GM18507 (cell line): ENCODE measurements at regions not wholly inside any gene's neighbourhood (a gene's known extent, or its start where the extent isn't known, plus 50 kb on each side); places are given as distances from the start of the nearest gene placed in this dataset.

Experiments
- DNase-seq: peaks from one replicate; pipeline ENCODE4 v3.0.0; 2011; ENCODE audit warnings: low read depth; ENCODE audit not compliant: insufficient read length; ENCODE audit errors: extremely low spot score
- FAIRE-seq: peaks from 2 replicates; lab custom pipeline; 2011; peaks lifted over from hg19 to GRCh38; lab: Jason Lieb, UNC

DNA sequence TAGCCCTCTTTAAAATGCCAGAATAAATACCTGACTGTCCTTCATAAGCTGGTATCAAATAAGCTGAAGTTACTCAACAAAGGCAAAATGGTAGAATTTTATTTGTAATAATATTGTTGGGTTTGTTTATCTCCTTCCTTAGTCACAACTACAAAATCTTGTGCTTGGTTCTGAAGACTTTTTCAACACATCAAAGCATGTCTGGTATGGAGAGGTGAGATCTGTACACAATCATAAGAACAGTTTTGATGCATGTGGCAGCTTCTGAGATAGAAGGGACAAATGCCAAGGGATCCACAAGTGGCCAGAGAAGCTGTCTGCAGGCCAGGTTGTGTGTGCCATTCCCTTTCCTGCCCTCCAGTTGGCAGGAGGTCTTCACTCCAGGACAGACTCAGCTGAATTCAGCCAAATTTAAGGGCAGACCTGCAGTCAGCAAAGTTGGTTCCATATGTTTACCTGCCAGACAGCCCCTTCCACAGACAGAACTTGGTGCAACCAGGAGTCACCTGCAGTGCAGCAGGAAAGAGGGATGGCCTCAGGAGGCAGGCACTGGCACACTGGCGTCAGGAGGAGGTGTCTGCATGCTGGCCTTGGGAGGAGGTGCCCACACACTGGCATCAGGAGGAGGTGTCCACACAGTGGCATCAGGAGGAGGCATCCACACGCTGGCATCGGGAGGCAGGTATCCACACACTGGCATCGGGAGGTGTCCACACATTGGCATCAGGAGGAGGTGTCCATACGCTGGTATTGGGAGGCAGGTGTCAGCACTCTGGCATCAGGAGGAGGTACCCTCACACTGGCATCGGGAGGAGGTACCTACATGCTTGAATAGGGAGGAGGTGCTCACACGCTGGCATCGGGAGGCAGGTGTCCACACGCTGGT, 93.1 kb upstream of the IKZF1 start:
- no peak for DNase-seq
- FAIRE-seq, result no peak

DNA sequence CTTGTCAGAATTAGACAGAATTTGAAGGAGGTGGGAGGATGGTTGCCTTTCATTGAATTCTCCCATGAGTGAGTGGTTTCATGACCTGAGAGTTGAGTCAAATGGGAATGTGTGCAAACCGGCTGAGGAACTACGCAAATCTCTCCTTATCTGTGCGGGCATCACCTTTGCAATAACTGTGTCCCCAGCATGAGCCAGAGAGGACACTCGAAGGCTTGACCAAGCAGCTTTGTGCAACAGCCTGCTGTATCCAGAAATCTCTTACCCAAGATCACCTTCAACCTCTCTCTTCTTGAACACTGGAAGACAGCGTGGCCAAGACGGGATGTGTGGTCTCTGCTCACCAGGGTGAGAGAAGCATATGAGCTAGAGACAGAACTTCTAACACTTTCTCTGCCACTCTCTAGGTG, 93.8 kb upstream of the IKZF1 start:
- no peak for DNase-seq
- FAIRE-seq, result no peak

DNA sequence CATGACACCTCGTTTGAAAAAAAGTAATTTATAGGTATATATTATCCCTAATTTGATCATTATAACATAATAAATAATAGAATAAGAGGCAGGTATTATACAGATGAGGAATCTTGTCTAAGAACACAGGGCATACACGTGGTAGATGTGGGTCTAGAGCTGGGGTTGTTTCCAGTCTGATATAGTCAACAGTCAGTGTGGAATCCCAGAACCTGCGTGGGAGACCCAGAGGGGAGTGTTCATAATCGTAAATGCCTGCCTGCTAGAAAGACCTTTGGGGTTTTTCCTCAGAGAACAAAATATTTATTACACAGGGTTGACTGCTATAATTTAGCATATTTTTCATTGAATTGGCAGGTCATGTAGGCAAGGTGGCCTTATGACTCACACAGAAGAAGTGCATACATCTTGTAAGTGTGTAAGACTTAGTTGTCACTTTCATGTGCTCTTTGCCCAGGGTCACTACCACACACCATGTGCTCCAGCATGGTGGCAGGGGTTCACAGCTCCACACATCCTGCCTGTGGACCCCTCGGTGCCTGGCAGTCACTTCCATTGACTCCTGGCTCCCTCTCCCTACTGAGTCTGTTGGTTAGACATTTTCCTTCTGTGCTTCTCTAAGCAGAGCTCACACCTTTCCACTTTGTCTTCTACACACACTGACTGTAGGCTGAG, 94.9 kb upstream of the IKZF1 start:
- FAIRE-seq (no peak), DNase-seq (no peak)

DNA sequence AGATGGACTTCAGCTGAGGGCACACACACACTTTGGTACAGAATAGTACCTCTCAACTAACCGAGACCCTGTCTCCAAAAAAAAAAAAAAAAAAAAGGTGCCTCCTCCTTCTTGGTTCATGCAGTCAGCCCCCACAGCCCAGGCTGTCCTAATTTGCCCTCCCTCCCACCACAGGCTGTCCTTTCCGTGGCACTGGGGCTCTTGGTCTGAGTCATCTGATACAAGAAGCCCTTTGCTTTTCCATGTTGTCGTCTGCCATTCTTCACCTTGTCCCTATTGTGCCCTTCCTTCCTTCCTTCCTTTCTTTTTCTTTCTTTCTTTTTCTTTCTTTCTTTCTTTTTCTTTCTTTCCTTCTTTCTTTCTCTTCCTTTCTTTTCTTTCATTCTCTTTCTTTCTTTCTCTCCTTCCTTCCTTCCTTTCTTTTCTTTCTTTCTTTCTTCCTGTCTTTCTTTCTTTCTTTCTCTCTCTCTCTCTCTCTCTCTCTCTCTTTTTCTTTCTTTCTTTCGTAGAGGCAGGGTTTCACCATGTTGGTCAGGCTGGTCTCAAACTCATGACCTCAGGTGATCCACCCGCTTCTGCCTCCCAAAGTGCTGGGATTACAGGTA, 96.0 kb upstream of the IKZF1 start:
- no peak for DNase-seq
- no peak for FAIRE-seq

DNA sequence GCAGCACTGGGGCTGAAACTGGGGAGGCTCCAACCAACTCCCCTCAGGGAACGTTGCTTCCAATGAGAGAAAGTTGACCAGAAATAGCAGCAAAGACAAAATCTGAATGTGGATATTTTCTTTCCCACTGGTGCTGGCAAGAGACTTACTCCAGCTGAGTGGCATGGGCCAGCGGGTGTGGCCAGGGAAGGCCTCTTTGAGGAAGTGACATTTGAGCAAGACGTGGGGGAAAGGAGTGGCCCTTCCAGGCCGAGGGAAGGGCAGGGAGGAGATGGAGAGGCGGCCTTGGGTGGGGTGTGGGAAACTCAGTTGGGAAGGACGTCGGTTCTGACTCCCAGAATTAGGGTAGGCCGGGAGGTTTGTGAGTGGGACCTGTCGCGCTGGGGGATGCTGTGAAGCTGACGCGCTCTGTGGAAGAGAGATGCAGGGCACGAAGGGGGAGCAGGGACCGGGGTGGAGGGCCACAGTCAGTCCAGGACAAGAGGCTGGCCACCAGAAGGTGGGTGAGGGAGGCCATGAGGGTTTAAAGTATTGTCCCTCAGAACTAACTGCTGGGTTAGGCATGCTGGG, 96.7 kb upstream of the IKZF1 start:
- FAIRE-seq, result no peak
- no peak for DNase-seq

DNA sequence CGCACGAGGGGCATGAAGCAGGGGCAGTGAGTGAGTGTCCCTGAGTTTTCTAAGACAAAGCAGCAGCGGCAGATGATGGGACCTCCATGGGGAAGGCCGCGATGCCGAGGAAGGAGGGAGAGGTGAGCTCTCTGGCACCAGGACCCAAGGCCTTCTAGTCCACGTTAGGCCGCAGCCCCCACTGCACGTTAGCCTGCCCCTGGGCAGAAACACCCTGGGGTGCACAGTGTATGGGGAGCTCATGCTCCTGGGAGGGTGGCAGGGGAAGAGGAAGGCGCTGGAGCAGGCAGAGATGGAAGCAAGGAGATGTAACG, 97.3 kb upstream of the IKZF1 start:
- DNase-seq (no peak), FAIRE-seq (no peak)

DNA sequence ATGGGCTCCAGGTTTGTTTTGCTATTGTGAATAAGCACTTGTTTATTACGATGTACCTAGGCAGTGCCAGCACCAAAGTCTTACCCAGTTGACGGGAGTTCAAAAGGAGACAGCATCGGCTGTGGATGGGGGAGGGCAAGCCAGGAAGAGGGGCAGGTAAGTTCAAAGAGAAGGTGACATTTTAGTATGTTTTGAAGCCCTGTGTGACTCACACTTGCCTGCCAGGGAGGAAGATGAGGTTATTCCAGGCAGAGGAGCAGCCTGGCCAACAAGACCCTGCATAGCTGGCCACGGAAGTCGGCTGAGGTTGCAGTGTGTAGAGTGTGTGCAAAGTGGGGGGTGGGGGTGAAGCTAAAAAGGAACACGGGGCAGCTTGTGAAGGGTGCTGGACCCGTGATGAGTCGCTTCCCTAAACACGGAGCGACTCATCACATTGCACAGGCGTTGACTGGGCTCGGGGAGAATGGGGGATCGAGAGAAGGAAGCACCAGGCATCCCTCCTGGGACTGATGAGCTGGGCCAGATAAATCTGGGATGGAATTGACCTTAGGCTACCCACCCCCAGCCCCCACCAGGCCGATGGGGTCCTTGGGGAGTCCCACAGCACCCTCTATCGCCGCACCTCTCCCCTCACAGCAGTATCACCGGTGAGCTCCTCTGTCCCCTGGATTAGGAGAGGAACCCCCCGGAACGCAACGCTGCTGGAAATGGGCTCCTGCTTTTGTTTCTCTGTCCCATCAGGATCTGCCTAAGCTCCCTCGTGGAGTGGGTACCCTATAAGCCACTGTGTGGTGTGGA, 97.9 kb upstream of the IKZF1 start:
- DNase-seq (no peak), FAIRE-seq (no peak)

DNA sequence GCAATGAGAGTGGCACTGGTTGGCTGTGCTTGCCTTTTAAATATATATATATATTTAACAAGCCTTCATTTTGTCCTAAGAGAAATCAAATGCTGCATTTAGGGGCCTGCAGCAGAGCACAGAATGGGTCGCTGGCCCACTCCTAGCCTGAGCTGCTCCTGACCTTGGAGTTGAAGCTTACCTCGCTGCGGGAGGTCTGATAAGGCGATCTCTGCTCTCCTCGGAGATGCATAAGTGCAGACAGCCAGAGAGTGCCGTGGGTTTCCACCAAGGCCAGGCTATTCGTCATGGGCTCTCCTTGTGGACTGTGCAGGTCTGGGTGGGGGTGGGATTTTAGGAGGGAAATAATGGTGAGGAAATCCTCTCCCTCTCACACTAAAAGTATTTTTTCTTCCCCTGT, 99.5 kb upstream of the IKZF1 start:
- DNase-seq, result no peak
- no peak for FAIRE-seq

DNA sequence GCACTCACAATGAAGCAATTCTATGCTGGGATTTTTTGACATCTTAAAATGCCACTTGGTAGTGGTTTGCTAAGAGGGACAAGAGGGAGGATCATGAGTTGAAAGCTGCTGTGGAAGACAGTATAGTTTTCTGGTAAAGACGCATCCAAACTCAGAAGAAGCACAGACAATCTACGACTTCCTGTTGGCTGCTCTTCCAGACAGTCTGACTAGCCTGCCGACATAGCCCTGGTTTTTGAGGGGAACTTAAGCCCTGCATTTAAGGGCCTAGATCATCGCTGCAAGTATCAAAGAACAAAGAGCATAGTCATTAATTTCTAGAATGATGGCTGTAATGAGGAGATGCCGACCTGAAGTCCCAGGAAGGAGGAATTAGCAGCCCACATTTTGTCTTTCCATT, 99.9 kb upstream of the IKZF1 start:
- no peak for FAIRE-seq
- no peak for DNase-seq

DNA sequence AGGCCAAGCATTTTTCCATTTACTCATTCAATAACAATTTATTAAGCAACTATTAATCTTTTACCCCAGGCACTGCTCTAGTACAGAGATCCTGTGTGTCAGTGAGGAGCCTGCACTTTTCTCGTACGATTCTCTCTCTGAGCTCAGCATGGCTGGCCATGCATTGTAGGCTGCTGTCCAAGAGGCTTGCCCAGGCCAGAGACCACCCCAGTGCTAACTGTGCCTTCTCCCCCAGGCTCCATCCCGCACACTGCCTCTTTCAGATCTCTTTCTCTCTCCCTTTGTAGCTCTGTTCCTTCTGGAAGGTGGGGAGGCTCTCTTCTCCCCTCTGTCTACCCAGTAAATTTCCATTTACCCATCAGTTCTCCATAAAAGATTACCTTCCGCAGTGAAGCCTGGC, 101.0 kb upstream of the IKZF1 start:
- no peak for FAIRE-seq
- DNase-seq, result no peak

DNA sequence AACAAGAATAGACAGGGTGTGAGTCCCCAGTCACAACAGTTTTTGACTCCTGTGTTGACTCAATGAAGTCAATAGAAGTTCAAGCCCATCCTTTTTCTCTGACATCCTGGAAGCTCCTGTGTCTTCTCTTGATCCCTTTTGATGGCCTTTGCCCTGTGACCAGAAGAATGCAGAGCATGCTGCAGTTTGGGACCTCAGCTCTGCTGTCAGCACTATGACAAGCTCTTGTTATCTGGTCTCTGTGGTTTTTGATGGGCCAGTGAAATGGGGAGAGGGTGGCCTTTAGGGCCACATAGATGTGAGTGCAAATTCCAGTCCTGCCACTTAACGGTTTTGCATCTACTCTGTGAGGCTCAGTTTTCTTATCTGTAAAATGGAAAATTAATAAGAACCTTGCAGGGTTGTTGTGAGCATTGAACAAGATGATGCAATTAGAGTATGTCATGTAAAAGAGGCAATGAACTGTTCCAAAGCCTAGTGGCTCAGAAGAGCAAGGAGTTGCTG, 102.4 kb upstream of the IKZF1 start:
- DNase-seq, result no peak
- no peak for FAIRE-seq

DNA sequence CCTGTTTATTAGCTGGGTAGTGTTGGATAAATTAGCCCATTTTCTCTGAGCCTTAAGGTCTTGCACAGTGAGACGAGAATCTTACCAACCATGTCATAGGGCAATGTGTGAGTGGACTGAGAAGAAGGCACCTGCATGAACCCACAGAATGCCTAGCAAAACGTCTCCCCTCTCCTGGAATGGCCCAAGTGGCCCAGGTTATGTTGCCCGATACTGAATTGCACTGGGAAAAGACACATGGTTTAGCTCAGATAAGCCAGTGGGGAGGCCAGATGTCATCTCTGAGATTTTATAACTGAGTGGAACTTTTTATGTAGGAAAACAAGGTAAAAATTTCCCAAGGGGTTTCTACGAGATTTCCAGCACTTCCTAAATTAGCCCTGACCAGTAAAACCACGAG, 104.7 kb upstream of the IKZF1 start:
- FAIRE-seq (no peak), DNase-seq (no peak)

DNA sequence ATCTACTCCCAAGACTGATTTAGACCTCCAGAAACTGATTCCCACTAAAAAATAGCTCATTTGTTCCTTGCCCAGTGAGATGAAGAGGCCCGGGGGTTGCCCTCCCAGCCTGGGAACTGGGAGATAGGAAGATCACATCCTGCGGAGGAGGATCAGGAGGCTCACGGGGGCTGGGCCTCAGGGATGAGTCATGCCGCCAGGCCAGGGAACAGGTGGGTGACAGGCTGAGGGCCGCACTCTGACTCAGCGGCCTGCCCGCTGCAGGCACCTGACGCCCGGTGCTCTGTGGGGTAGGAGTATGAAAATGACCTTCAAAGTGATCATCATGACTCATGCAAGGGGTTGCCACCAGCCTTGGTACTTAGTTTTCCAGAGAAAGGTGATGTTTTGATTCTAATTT, 104.5 kb upstream of the ZPBP start:
- FAIRE-seq (no peak), DNase-seq (no peak)

DNA sequence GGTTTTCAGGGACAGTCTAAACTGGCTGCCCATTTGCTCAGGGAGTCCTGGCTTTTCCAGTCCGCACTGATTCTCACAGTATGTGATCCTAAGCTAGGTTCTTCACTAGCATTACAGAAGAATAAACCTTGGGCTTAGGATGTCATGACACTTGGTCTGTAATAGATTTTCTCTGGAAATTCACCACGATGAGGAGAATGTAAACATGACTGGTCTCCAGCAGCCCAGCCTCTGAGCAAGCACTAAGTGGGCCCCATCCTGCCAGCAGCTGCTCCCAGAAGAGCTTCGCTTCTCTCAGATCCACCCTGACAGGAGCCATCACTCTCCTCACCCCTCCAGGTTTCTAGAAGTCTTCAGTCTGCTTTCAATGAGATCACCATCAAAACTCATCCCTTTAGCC, 103.7 kb upstream of the ZPBP start:
- no peak for FAIRE-seq
- no peak for DNase-seq

DNA sequence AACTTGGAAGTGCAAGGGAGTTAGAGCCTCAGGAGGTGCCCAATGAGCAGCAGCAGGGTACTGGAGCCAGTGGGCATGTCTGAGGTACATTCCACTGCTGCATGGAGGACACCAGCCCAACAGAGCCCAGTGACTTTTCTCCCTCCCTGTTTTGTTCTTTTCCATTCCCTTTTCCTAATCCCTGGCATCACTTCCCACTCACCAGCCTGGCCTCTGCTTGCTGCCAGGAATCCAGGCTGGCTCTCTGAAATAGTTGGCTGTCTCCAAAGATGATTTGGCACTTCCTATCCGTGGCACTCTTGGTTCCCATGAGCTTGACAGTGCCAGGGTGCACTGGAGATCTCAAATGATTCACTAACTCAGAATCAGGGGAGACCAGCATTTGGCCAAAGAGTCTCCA, 97.7 kb upstream of the ZPBP start:
- FAIRE-seq, result no peak
- no peak for DNase-seq

DNA sequence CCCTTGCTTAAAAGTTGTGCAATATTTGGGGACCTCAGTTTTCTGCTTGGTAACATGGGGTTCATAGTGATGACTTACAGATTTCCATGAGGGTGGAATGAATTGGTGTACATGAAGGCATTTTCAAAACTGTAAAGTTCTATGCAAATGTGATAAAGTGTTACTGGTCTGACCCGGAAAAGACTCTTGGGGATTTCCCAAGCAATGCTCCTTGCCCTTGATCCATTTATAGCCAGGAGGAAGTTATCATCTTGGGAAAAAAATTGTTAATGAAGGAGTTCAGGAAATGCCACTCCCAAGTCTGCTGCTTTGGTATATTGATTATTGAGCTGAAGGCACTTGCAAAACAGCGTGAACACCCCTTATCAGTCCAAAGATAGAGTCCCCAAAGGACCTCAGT, 96.3 kb upstream of the ZPBP start:
- FAIRE-seq (no peak), DNase-seq (no peak)

DNA sequence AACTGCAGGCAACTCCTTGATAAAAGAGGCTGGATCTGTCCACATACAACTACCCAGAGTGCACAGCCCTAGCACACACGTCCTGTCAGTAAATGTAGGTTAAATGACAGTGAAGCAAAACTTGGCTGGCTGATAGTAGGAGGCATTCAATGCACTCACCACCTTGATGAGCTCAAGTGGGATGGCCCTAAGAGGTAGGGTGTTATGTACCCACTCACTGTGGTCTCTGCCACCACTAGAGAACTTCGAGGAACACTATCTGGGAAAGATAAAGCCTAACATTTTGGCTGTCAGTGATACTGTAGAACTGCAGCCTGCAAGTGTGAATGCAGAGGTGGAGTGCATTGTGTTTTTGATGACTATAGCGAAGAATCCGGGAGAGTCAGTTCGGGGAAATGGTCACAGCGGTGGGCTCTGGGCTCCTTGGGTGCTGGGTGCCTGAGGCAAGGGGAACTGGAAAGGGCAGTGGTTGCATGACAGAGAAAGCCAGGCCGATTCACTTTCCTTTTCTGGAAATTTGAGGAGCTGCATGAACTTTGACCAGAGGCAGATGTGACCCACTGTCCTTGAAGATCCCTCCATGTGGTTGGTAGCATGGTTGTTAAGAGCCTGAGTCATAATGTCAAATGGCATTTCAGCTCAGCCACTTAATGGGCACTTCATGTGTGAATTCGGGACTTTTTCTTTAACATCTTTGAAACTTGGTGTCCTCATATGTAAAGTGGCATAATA, 93.1 kb upstream of the ZPBP start:
- FAIRE-seq, result no peak
- no peak for DNase-seq

DNA sequence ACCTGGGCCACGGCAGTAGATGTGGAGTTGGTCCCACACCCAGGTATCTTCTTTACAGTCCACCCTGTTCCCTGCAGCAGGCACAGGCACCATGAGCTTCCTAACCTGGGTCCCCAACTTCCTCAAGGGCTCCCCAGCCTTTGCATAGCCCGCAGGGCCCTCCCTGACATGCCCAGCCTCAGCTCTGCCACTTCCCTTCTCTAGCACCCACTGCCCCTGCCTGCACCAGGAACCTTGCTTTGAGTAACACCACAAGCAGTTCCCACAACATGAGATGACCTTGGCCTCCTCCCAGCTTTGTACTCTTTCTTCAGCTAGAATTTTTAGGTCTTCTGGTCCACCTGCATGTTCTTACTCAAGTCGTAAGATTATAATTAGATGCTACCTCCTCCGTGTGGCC, 92.2 kb upstream of the ZPBP start:
- DNase-seq (no peak), FAIRE-seq (no peak)
